Vagina (tissue), 2 donors: ENCODE measurements at regions not wholly inside any gene's neighbourhood (a gene's known extent, or its start where the extent isn't known, plus 50 kb on each side); places are given as distances from the start of the nearest gene placed in this dataset.

Experiments
- DNase-seq, 2 donors: peaks; one replicate each; pipeline ENCODE4 v3.0.0-alpha.2; 2017; ENCODE audit errors: extremely low spot score in 2 of 2
- H3K27ac ChIP-seq: fragments of 200-600 bp; sonication (generic); one replicate; pipeline ENCODE4 v1.5.1; 2019
- H3K27me3 ChIP-seq: fragments of 200-600 bp; sonication (generic); one replicate; pipeline ENCODE4 v1.5.1; 2019
- H3K36me3 ChIP-seq, 2 donors: fragments of 200-600 bp; sonication (generic); one replicate each; pipeline ENCODE4 v1.5.1; 2017 to 2019
- H3K4me1 ChIP-seq: fragments of 200-600 bp; sonication (generic); one replicate; pipeline ENCODE4 v1.5.1; 2019
- H3K4me3 ChIP-seq, 2 donors: fragments of 200-600 bp; sonication (generic); 1 replicate in 1 of 2; 2 replicates in 1 of 2; pipeline ENCODE4 v1.5.1; 2016 to 2019
- H3K9me3 ChIP-seq: fragments of 200-600 bp; sonication (generic); one replicate; pipeline ENCODE4 v1.5.1; 2019
- CTCF ChIP-seq, 3 experiments: fragments of 450-650 bp in 2 of 3; fragments of 200-600 bp in 1 of 3; sonication (generic) in 1 of 3; IDR thresholded peaks; one replicate each; pipeline ENCODE4 v1.5.1; 2017 to 2019; ENCODE audit warnings: antibody characterized with exemption in 3 of 3, mild to moderate bottlenecking in 2 of 3, moderate library complexity in 2 of 3
- POLR2A ChIP-seq, 2 donors: fragments of 450-650 bp; IDR thresholded peaks; one replicate each; pipeline ENCODE4 v1.6.1; 2017; ENCODE audit warnings: antibody characterized with exemption in 2 of 2, mild to moderate bottlenecking in 2 of 2, moderate library complexity in 2 of 2
- POLR2AphosphoS5 ChIP-seq, 2 donors: sonication (generic); formaldehyde crosslinking; IDR thresholded peaks; one replicate each; pipeline ENCODE4 v1.9.0; 2017; ENCODE audit warnings: antibody characterized with exemption in 2 of 2, mild to moderate bottlenecking in 2 of 2, low read depth in 1 of 2; ENCODE audit not compliant: insufficient read depth in 1 of 2
- intact Hi-C: fragments of 100-400 bp; cut with DNase I; formaldehyde crosslinking; loops from one replicate; pipeline ENCODE4 v1.15.1; 2023

- H3K4me1 ChIP-seq: peaks cover 37% of the 10 kb centered on the region
- H3K36me3 ChIP-seq: no peaks in the 10 kb centered on the region
- intact Hi-C loops: no loop called here
- no peak for DNase-seq
- no peak overlapping the region for H3K4me3 ChIP-seq
- H3K27me3 ChIP-seq: no peaks in the 10 kb centered on the region
- H3K27ac ChIP-seq: no peak overlapping the region
- TF ChIP-seq POLR2AphosphoS5 (IDR thresholded peaks at IDR 0.05; ENCODE audit: insufficient read depth in 1 of 2, low read depth in 1 of 2): no peak
- no peak for TF ChIP-seq POLR2A (IDR thresholded peaks at IDR 0.05)
- no peak for TF ChIP-seq CTCF (IDR thresholded peaks at IDR 0.05)
- H3K9me3 ChIP-seq: no peaks in the 10 kb centered on the region
Observed at GRCh38 chr1:94321662-94322061, 84.3 kb upstream of the ARHGAP29 start.

GRCh38 chr1:94319319-94320102 lies 82.1 kb upstream of the ARHGAP29 start:
- Histone ChIP-seq H3K4me1 (peaks cover 20% of the 10 kb centered on the region), H3K27me3 (no peaks in the 10 kb centered on the region), H3K4me3 (no peak overlapping the region), H3K36me3 (no peaks in the 10 kb centered on the region), H3K27ac (no peak overlapping the region), H3K9me3 (no peaks in the 10 kb centered on the region)
- intact Hi-C loops: no loop called here
- peak in 1 of 2 donors; percentile 52 for DNase-seq
- TF ChIP-seq POLR2A (IDR thresholded peaks at IDR 0.05) (no peak), POLR2AphosphoS5 (IDR thresholded peaks at IDR 0.05; ENCODE audit: insufficient read depth in 1 of 2, low read depth in 1 of 2) (no peak), CTCF (IDR thresholded peaks at IDR 0.05) (no peak)

GRCh38 chr1:94318505-94319030 lies 81.2 kb upstream of the ARHGAP29 start:
- Histone ChIP-seq H3K27me3 (no peaks in the 10 kb centered on the region), H3K9me3 (no peaks in the 10 kb centered on the region), H3K4me1 (peaks cover 15% of the 10 kb centered on the region), H3K4me3 (no peak overlapping the region), H3K36me3 (no peaks in the 10 kb centered on the region), H3K27ac (no peak overlapping the region)
- DNase-seq: peak in 1 of 2 donors; percentile 56
- no peak for TF ChIP-seq CTCF (IDR thresholded peaks at IDR 0.05)
- no peak for TF ChIP-seq POLR2A (IDR thresholded peaks at IDR 0.05)
- intact Hi-C loops: no loop called here

GRCh38 chr1:94317790-94318188 lies 80.4 kb upstream of the ARHGAP29 start:
- intact Hi-C loops: no loop called here

More at GRCh38 chr1:94317790-94318188, 80.4 kb upstream of the ARHGAP29 start:
- Histone ChIP-seq H3K9me3 (no peaks in the 10 kb centered on the region), H3K4me3 (no peak overlapping the region), H3K36me3 (no peaks in the 10 kb centered on the region), H3K27me3 (no peaks in the 10 kb centered on the region), H3K27ac (no peak overlapping the region), H3K4me1 (peaks cover 10% of the 10 kb centered on the region)
- no peak for DNase-seq
- TF ChIP-seq CTCF (IDR thresholded peaks at IDR 0.05): no peak
- TF ChIP-seq POLR2AphosphoS5 (IDR thresholded peaks at IDR 0.05; ENCODE audit: insufficient read depth in 1 of 2, low read depth in 1 of 2): no peak
- TF ChIP-seq POLR2A (IDR thresholded peaks at IDR 0.05): no peak
